Pulmonary artery endothelial cell (primary cell): ENCODE measurements at regions not wholly inside any gene's neighbourhood (a gene's known extent, or its start where the extent isn't known, plus 50 kb on each side); places are given as distances from the start of the nearest gene placed in this dataset.

Experiments
- DNase-seq: peaks from one replicate; pipeline ENCODE4 v3.0.0-alpha.2; 2011; ENCODE audit warnings: low read depth, low spot score

- no peak for DNase-seq
Observed at GRCh38 chr11:45554230-45554967, 111.0 kb downstream of the CHST1 start.

GRCh38 chr11:45553383-45553936 lies 112.0 kb downstream of the CHST1 start:
- no peak for DNase-seq

GRCh38 chr11:45551191-45551713 lies 114.2 kb downstream of the CHST1 start:
- DNase-seq, result no peak

- no peak for DNase-seq
Observed at GRCh38 chr11:45549257-45549656, 116.2 kb downstream of the CHST1 start.

- no peak for DNase-seq
Observed at GRCh38 chr11:45546366-45546765, 119.1 kb downstream of the CHST1 start.

GRCh38 chr11:45544826-45545225 lies 120.6 kb downstream of the CHST1 start:
- DNase-seq, result no peak

GRCh38 chr11:45543808-45544422 lies 121.5 kb downstream of the CHST1 start:
- DNase-seq, result no peak

GRCh38 chr11:45543081-45543480 lies 122.3 kb downstream of the CHST1 start:
- DNase-seq, result no peak

- DNase-seq, result no peak
Observed at GRCh38 chr11:45541693-45542434, 123.6 kb downstream of the CHST1 start.

GRCh38 chr11:45538939-45539338 lies 126.5 kb downstream of the CHST1 start:
- no peak for DNase-seq

- DNase-seq, result no peak
Observed at GRCh38 chr11:45538363-45538762, 127.1 kb downstream of the CHST1 start.

- DNase-seq, result no peak
Observed at GRCh38 chr11:45537614-45538013, 127.8 kb downstream of the CHST1 start.

GRCh38 chr11:45535033-45535432 lies 130.4 kb downstream of the CHST1 start:
- no peak for DNase-seq

GRCh38 chr11:45534132-45534531 lies 131.3 kb downstream of the CHST1 start:
- no peak for DNase-seq

GRCh38 chr11:45532546-45532945 lies 132.9 kb downstream of the CHST1 start:
- DNase-seq, result no peak

- no peak for DNase-seq
Observed at GRCh38 chr11:45530776-45531175, 134.6 kb downstream of the CHST1 start.

- DNase-seq, result no peak
Observed at GRCh38 chr11:45530111-45530510, 135.3 kb downstream of the CHST1 start.

- no peak for DNase-seq
Observed at GRCh38 chr11:45528435-45528834, 137.0 kb downstream of the CHST1 start.

- DNase-seq, result no peak
Observed at GRCh38 chr11:45527898-45528297, 137.5 kb downstream of the CHST1 start.

GRCh38 chr11:45525393-45525792 lies 140.0 kb downstream of the CHST1 start:
- no peak for DNase-seq

- no peak for DNase-seq
Observed at GRCh38 chr11:45523760-45524159, 141.7 kb downstream of the CHST1 start.
